ENCODE measurements at regions not wholly inside any gene's neighbourhood (a gene's known extent, or its start where the extent isn't known, plus 50 kb on each side); places are given as distances from the start of the nearest gene placed in this dataset.

DNA sequence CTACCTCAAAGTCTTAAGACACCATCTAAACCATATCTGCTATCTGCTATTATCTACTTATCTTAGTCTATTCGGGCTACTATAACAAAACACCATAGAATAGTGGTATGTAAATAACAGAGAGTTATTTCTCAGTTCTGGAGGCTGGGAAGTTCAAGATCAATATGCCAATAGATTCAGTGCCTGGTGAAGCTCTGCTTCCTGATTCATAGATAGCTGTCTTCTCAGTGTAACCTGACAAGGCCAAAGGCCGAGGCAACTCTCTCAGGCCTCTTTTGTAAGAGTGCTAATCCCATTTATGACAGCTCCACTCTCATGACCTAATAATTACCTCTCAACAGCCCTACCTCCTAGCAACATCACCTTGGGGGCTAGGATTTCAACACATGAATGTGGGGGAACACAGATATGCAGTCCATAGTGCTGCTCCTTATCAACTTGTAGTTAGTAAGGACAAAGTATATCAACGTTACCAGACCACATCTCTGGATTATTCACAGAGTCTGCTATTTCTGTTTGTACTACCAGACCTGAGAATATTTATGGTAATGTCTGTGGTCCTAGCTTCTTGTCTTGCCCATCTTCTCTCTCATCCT is 297.8 kb downstream of the FOXG1 start:
- no peak for DNase-seq
- Mint-ChIP-seq H3K36me3 (peaks cover 0 to 4% (median 0%) of the 10 kb centered on the region in 3 donors), H3K4me3 (no peak overlapping the region), H3K4me1 (no peaks in the 10 kb centered on the region), H3K9me3 (peaks cover 9 to 62% (median 19%) of the 10 kb centered on the region in 6 donors), H3K27ac (no peak overlapping the region), H3K27me3 (ENCODE audit: low read depth in 3 of 3) (peaks cover 0 to 2% (median 1%) of the 10 kb centered on the region in 3 donors)

DNA sequence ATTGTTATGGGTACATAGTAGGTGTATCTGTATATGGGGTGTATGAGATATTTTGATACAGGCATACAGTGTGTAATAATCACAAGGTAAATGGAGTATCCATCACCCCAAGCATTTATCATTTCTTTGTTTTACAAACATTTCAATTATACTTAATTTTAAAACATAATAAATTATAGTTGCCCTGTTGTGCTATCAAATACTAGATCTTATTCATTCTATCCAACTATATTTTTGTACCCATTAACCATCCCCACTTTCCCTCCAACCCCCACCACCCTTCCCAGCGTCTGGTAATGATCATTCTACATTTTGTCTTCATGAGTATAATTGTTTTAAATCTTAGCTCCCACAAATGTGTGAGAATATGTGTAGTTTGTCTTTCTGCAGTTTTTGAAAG is 302.6 kb downstream of the FOXG1 start:
- H3K27ac Mint-ChIP-seq = no peak overlapping the region
- H3K4me1 Mint-ChIP-seq = no peaks in the 10 kb centered on the region
- no peak overlapping the region for H3K4me3 Mint-ChIP-seq
- DNase-seq = no peak
- peaks cover 0 to 4% (median 3%) of the 10 kb centered on the region in 3 donors for H3K36me3 Mint-ChIP-seq
- H3K27me3 Mint-ChIP-seq (ENCODE audit: low read depth in 3 of 3) = peaks cover 0 to 2% (median 0%) of the 10 kb centered on the region in 3 donors
- peaks cover 12 to 56% (median 26%) of the 10 kb centered on the region in 6 donors for H3K9me3 Mint-ChIP-seq

GRCh38 chr14:29075761-29076160 is 309.2 kb downstream of the FOXG1 start:
- Mint-ChIP-seq H3K9me3 (peaks cover 19 to 44% (median 27%) of the 10 kb centered on the region in 6 donors), H3K27ac (no peak overlapping the region), H3K4me1 (no peaks in the 10 kb centered on the region), H3K36me3 (peaks cover 0 to 6% (median 0%) of the 10 kb centered on the region in 3 donors), H3K4me3 (no peak overlapping the region), H3K27me3 (ENCODE audit: low read depth in 3 of 3) (peaks cover 0 to 2% (median 0%) of the 10 kb centered on the region in 3 donors)
- no peak for DNase-seq

DNA sequence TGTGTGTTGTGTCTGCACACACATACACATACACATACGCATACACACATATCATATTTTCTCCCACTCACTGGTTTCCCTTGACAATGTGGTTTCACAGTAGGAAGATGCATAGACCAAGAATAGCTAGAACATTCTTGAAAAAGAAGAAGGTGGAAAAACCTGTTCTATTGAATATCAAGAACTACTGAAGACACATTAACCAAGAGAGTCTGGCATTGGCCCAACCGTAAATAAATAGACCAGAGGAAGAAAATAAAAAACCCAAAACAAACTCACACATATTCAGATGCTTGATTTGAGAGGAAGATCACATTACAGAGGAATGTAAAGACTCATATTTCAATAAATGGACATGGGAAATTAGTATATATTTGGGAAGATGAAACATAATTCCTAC is 311.3 kb downstream of the FOXG1 start:
- Mint-ChIP-seq H3K36me3 (peaks cover 0 to 5% (median 0%) of the 10 kb centered on the region in 3 donors), H3K4me3 (no peak overlapping the region), H3K27ac (no peak overlapping the region), H3K4me1 (no peaks in the 10 kb centered on the region), H3K27me3 (ENCODE audit: low read depth in 3 of 3) (peaks cover 0 to 2% (median 0%) of the 10 kb centered on the region in 3 donors), H3K9me3 (peaks cover 17 to 48% (median 25%) of the 10 kb centered on the region in 6 donors)
- no peak for DNase-seq

GRCh38 chr14:29078810-29079522 is 312.4 kb downstream of the FOXG1 start:
- H3K4me3 Mint-ChIP-seq = no peak overlapping the region
- H3K36me3 Mint-ChIP-seq = peaks cover 0 to 3% (median 0%) of the 10 kb centered on the region in 3 donors
- H3K27ac Mint-ChIP-seq = no peak overlapping the region
- peaks cover 17 to 40% (median 18%) of the 10 kb centered on the region in 6 donors for H3K9me3 Mint-ChIP-seq
- no peak for DNase-seq
- no peaks in the 10 kb centered on the region for H3K4me1 Mint-ChIP-seq
- H3K27me3 Mint-ChIP-seq (ENCODE audit: low read depth in 3 of 3) = peaks cover 0 to 2% (median 0%) of the 10 kb centered on the region in 3 donors

- Mint-ChIP-seq H3K9me3 (peaks cover 13 to 49% (median 18%) of the 10 kb centered on the region in 6 donors), H3K27me3 (ENCODE audit: low read depth in 3 of 3) (no peaks in the 10 kb centered on the region), H3K36me3 (no peaks in the 10 kb centered on the region), H3K27ac (no peak overlapping the region), H3K4me3 (no peak overlapping the region), H3K4me1 (no peaks in the 10 kb centered on the region)
- DNase-seq = no peak
Observed at GRCh38 chr14:29085546-29085945, 319.0 kb downstream of the FOXG1 start.

- no peaks in the 10 kb centered on the region for H3K36me3 Mint-ChIP-seq
- no peaks in the 10 kb centered on the region for H3K4me1 Mint-ChIP-seq
- no peak for DNase-seq
- no peak overlapping the region for H3K27ac Mint-ChIP-seq
- no peak overlapping the region for H3K4me3 Mint-ChIP-seq
- H3K27me3 Mint-ChIP-seq (ENCODE audit: low read depth in 3 of 3) = no peaks in the 10 kb centered on the region
- peaks cover 15 to 54% (median 18%) of the 10 kb centered on the region in 6 donors for H3K9me3 Mint-ChIP-seq
Observed at GRCh38 chr14:29089849-29090248, 323.3 kb downstream of the FOXG1 start.

- Mint-ChIP-seq H3K4me1 (no peaks in the 10 kb centered on the region), H3K27ac (no peak overlapping the region), H3K36me3 (peaks cover 0 to 4% (median 0%) of the 10 kb centered on the region in 3 donors), H3K9me3 (peaks cover 12 to 54% (median 29%) of the 10 kb centered on the region in 6 donors), H3K27me3 (ENCODE audit: low read depth in 3 of 3) (no peaks in the 10 kb centered on the region), H3K4me3 (no peak overlapping the region)
- no peak for DNase-seq
Observed at GRCh38 chr14:29092121-29092520, 325.5 kb downstream of the FOXG1 start.

GRCh38 chr14:29097476-29097875 is 330.9 kb downstream of the FOXG1 start:
- no peak for DNase-seq
- Mint-ChIP-seq H3K9me3 (peaks cover 10 to 43% (median 25%) of the 10 kb centered on the region in 6 donors), H3K27me3 (ENCODE audit: low read depth in 3 of 3) (peaks cover 0 to 1% (median 0%) of the 10 kb centered on the region in 3 donors), H3K27ac (no peak overlapping the region), H3K4me3 (no peak overlapping the region), H3K4me1 (no peaks in the 10 kb centered on the region), H3K36me3 (peaks cover 0 to 4% (median 0%) of the 10 kb centered on the region in 3 donors)

DNA sequence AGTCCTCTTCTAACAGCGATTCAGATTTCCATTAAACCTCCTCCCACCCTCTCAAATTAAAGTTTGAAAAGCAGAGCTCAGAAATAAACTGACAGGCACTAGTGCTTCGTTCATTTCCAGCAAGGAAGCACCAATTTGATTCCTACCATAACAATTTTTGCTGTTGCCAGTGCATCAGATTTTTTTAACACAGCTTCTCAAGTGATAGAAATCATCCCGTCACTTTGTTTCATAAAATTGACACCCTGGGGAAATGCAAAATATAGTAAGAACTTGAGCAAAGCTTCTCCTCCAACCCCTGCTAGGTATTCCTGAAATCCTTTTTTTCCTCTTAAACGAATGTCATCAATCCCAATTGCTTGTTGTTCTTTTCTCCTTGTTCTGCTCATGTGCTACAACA is 332.1 kb downstream of the FOXG1 start:
- Mint-ChIP-seq H3K4me3 (no peak overlapping the region), H3K27ac (no peak overlapping the region), H3K27me3 (ENCODE audit: low read depth in 3 of 3) (peaks cover 0 to 1% (median 0%) of the 10 kb centered on the region in 3 donors), H3K36me3 (peaks cover 0 to 4% (median 0%) of the 10 kb centered on the region in 3 donors), H3K9me3 (peaks cover 8 to 47% (median 25%) of the 10 kb centered on the region in 6 donors), H3K4me1 (no peaks in the 10 kb centered on the region)
- no peak for DNase-seq

GRCh38 chr14:29102266-29102665 is 335.7 kb downstream of the FOXG1 start:
- H3K27me3 Mint-ChIP-seq (ENCODE audit: low read depth in 3 of 3) = peaks cover 0 to 1% (median 0%) of the 10 kb centered on the region in 3 donors
- H3K4me1 Mint-ChIP-seq = no peaks in the 10 kb centered on the region
- DNase-seq = no peak
- H3K4me3 Mint-ChIP-seq = no peak overlapping the region
- H3K9me3 Mint-ChIP-seq = peaks cover 9 to 49% (median 28%) of the 10 kb centered on the region in 6 donors
- peaks cover 0 to 4% (median 0%) of the 10 kb centered on the region in 3 donors for H3K36me3 Mint-ChIP-seq
- no peak overlapping the region for H3K27ac Mint-ChIP-seq

GRCh38 chr14:29102996-29103395 is 336.4 kb downstream of the FOXG1 start:
- peaks cover 0 to 1% (median 0%) of the 10 kb centered on the region in 3 donors for H3K27me3 Mint-ChIP-seq (ENCODE audit: low read depth in 3 of 3)
- no peak overlapping the region for H3K4me3 Mint-ChIP-seq
- peaks cover 8 to 46% (median 28%) of the 10 kb centered on the region in 6 donors for H3K9me3 Mint-ChIP-seq
- no peaks in the 10 kb centered on the region for H3K4me1 Mint-ChIP-seq
- H3K36me3 Mint-ChIP-seq = peaks cover 0 to 4% (median 0%) of the 10 kb centered on the region in 3 donors
- no peak overlapping the region for H3K27ac Mint-ChIP-seq
- no peak for DNase-seq

- Mint-ChIP-seq H3K27ac (peak overlapping the region in 1 of 6 donors; percentile 61), H3K27me3 (ENCODE audit: low read depth in 3 of 3) (no peaks in the 10 kb centered on the region), H3K9me3 (peaks cover 10 to 57% (median 35%) of the 10 kb centered on the region in 6 donors), H3K36me3 (peaks cover 0 to 8% (median 0%) of the 10 kb centered on the region in 3 donors), H3K4me3 (no peak overlapping the region), H3K4me1 (no peaks in the 10 kb centered on the region)
- no peak for DNase-seq
Observed at GRCh38 chr14:29108908-29109307, 342.3 kb downstream of the FOXG1 start.

GRCh38 chr14:29109589-29109988 is 343.0 kb downstream of the FOXG1 start:
- no peak for DNase-seq
- peaks cover 0 to 5% (median 0%) of the 10 kb centered on the region in 3 donors for H3K36me3 Mint-ChIP-seq
- H3K27me3 Mint-ChIP-seq (ENCODE audit: low read depth in 3 of 3) = no peaks in the 10 kb centered on the region
- H3K4me1 Mint-ChIP-seq = no peaks in the 10 kb centered on the region
- peaks cover 10 to 56% (median 33%) of the 10 kb centered on the region in 6 donors for H3K9me3 Mint-ChIP-seq
- no peak overlapping the region for H3K27ac Mint-ChIP-seq
- H3K4me3 Mint-ChIP-seq = no peak overlapping the region
